IPS-NIHi7 (cell line): ENCODE measurements at regions not wholly inside any gene's neighbourhood (a gene's known extent, or its start where the extent isn't known, plus 50 kb on each side); places are given as distances from the start of the nearest gene placed in this dataset.
"Not testable (repeated sequence)": the region's sequence is repeated elsewhere in the genome, so short reads cannot be mapped to it uniquely, and the experiment has no call there.

Experiments
- DNase-seq: peaks from one replicate; pipeline ENCODE4 v3.0.0; 2012; ENCODE audit warnings: mixed read lengths; ENCODE audit errors: extremely low spot score

DNA sequence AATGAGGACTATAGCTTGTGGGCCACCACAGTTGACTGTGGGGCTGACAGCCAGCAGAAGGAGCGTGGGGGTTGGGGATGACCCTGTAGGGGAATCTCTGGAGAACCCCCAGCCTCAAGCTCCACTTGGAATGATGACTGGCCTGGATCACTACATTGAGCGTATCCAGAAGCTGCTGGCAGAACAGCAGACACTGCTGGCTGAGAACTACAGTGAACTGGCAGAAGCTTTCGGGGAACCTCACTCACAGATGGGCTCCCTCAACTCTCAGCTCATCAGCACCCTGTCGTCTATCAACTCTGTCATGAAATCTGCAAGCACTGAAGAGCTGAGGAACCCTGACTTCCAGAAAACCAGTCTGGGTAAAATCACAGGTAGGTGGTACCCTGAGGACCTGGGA lies 128.4 kb upstream of the DMRT1 start:
- DNase-seq, result no peak

DNA sequence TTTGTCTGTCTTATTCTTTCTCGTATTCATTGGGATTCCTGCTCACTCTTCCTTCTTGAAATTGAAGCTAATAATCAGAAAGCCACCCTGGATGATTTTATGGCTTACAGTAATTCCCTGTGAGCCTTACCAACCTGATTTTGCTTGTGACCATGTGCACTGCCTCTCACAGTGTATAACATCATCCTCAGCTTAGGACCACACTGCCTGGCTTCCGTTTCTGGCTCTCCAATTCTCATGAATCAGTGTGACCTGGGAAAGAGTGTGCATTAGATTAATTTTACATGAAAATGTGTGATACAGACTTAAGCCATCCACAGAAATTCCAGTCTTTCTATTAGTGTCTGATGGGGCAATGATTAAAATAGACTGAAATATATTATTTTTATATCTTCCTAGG lies 126.8 kb upstream of the DMRT1 start:
- DNase-seq, result no peak

DNA sequence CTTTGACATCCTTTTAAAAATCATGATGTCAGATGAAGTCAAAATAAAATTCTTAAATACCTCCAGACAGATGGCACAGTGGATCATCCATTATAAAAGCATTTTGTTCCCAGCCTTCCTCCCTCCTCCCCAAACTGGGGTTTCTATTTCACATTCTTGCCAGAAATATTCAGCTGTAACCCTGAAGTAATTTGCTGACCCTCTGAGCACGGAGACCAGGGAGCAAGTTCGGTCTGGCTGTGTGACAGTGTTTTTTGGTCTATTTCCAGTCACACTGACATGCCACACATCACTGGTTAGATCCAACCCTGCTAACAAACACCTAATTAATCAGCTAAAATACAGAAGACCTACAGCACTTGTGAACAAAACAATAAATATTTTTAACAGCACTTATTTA lies 126.2 kb upstream of the DMRT1 start:
- DNase-seq, result no peak

DNA sequence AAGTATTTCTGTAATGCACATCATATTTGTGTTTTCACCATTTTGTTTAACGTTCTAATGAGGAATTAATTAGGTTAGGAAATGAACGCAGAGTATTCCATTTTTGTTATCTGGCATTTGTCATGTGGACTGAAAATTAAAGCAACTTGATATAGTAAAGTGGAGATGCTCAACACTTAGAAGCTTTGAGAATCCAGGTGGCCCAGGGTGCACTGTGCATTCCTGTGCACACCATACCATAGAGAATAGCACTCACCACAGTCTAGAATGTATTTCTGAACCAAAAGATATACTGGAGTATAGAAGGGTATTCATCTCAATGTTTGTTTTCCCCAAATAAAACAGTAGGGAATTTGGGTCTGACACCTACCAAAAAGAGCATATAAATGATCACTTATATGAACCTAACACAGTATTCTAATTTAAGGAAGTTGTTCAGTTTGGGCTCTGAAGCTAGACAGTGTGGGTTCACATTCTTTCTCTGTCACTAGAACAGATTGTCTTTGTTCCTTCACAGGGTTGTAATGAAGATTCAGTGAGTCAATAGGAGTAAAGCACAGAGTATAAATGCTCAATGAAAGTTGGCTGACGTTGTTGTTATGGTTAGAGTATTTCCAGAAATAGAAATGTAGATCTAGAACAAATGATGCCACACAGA lies 125.6 kb upstream of the DMRT1 start:
- DNase-seq, result no peak

DNA sequence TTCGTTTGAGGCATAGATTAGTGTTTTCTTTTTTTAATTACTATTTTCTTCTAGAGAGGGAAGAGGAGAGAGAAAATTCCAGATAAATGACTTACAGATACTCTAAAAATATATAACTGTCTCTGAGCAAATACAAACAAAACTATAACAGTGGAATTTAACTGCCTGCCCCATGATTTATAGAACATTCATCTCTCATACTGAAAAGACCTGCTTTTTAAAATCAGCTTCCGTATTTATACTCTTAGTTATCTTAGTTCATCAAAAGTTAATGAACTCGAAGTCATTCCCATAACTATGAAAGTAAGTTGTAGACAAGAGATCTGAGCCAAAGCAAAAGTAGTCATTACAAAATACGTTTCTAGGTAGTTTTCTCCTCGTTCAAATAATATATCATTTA lies 123.8 kb upstream of the DMRT1 start:
- DNase-seq, result no peak

DNA sequence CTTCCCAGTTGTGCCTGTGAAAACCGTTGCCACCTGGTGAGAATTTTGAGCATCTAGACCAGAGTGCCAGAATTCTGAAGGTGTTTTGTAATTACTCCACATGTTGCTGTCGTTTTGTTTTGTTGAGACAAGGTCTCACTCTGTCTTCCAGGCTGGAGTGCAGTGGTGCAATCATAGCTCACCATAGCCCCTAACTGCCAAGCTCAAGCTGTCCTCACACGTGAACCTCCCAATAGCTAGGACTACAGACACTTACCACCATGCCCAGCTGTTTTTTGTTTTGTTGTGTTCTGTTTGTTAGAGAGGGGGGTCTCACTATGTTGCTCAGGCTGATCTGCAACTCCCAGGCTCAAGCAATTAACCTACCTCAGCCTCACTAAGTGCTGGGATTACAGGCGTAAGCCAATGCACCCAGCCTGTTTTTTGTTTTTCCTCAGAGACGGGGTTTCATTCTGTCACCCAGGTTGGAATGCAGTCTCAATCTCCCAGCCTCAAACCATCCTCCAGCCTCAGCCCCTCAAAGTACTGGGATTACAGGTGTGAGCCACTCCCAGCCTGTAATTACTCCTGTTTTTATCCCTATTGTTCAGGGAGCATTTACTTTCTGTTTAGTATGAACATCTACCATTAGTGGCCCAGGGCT lies 121.1 kb upstream of the DMRT1 start:
- no peak for DNase-seq

DNA sequence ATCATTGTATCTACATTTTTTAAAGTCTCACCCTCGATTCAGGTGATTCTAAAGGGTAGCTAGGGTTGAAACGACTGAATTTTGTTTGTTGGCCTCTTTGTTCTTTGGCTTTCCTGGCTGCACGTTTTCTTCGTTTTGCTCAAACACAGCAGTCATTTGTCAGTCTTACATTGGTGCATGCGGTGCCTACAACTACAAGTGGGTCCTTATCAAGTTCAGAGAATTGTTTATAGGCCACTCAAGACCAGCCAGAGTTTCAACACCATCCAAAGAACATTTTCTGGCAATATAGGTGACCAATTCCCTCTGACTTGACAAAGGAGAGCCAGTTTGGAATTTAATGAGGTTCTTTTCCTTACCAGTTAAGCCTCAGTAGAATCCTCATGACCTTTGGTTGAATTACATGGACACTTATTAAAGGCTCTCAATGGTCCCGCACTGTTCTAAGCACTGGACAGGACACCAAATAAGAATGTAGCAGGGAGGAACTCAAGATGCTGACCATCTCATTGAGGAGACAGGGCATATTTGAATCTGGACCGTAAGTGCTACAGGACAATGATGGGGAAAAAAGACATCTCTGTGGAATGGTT lies 119.0 kb upstream of the DMRT1 start:
- no peak for DNase-seq

DNA sequence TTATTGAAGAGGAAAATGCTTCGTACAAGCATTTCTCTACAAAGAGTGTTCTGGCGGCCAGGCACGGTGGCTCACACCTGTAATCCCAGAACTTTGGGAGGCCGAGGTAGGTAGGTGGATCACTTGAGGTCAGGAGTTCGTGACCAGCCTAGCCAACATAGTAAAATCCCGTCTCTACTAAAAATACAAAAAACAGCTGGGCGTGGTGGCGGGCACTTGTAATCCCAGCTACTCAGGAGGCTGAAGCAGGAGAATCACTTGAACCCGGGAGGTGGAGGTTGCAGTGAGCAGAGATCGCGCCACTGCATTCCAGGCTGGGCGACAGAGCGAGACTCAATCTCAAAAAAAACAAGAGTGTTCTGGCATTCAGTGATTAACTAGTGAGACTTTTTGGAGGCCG lies 117.0 kb upstream of the DMRT1 start:
- DNase-seq, result not testable (repeated sequence)

DNA sequence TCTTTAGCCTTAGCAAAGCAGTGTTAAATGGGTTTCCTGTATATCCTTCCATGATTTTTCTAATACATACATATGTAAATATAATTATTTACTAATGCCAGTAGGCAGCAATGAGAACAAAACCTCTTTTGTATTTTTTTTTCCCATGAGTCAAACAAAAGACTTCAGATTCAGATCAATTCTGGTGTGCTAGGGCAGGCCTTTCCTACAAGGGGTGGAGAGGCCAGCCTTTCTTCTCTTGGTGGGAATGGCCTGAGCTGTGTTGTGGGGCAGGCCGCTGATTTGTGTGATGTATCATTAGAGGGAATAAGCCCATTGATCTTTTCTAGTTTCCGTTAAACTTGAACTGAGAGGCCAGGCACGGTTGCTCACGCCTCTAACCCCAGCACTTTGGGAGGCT lies 115.5 kb upstream of the DMRT1 start:
- no peak for DNase-seq

DNA sequence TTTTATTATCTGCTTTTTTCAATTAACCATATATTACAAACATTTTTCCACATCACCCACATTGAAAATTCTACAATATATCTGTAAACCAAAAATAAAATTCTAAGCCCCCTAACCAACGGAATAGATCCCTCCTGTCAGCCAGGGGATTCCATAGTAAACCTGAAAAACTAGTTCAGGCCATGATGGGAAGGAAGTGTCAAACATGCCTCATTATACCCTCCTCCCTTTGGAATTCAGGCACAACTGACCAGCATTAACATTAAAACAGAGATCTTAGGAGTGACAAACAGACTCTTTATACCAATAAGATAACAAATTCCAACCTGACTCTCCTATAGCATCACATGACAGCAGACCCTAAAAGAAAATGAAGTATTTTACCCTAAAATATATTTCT lies 113.7 kb upstream of the DMRT1 start:
- DNase-seq, result no peak

DNA sequence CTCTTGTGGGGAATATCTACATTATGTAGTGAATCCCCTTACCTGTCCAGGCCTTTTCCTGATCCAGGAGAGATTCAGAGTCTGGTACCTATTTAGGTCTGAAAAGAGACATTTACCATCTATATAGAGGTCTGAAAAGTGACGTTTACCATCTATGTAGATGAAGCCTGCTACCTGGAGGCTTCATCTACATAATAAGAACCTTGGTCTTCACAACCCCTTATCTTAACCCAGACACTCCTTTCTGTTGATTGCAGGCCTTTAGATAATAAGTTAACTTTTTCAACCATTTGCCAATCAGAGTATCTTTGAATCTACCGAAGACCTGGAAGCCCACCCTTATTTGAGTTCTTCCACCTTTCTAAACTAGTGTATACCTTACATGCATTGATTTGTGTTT lies 113.0 kb upstream of the DMRT1 start:
- DNase-seq, result no peak

DNA sequence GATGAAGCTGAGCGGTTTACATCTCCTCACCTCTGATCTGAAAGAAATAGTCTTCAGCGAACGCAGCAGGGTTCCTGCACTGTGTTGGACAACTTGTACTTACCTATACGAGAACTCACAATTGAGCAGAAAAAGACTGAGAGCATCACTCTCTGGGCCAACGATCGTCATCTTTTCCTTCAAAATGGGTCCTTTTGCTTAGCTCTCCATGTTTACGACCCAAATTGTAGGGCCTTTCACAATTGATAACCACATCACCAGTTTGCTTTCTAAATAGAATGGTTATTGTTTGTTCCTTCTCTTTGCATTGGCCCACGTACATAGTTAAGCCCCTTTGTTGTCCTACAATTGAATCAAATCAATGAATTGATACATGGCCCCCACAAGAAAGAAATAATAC lies 110.0 kb upstream of the DMRT1 start:
- no peak for DNase-seq

DNA sequence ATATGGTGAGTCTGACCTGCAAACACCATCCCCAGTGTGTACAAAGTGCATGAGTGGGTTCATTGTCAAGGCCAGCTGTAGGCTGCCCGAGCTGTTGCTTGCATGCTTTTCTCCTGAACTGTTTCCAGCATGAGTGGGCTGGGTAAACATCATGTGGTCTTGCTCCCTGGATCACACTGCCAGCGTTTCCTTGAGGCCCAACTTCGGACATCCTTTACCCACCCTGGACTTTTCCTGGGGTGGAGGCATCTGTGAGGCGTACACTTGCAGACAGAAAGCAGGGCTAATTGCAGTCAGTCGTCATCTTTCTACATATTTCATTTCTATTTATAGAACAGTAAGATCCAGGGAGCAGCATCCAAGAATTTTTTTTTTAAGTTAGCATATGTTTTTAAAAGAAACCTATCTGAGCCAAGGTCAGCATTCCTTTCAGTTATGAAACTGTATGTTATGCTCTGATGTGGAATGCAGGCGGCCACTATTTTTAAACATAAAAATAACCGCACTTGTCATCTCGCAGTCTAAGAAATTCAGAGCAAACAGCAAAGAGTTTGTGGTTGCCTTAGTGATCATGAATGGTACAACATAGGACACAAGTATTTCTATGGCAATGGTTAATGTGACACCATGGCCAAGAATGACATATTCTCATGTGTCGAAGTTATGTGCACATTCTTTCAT lies 106.5 kb upstream of the DMRT1 start:
- no peak for DNase-seq

DNA sequence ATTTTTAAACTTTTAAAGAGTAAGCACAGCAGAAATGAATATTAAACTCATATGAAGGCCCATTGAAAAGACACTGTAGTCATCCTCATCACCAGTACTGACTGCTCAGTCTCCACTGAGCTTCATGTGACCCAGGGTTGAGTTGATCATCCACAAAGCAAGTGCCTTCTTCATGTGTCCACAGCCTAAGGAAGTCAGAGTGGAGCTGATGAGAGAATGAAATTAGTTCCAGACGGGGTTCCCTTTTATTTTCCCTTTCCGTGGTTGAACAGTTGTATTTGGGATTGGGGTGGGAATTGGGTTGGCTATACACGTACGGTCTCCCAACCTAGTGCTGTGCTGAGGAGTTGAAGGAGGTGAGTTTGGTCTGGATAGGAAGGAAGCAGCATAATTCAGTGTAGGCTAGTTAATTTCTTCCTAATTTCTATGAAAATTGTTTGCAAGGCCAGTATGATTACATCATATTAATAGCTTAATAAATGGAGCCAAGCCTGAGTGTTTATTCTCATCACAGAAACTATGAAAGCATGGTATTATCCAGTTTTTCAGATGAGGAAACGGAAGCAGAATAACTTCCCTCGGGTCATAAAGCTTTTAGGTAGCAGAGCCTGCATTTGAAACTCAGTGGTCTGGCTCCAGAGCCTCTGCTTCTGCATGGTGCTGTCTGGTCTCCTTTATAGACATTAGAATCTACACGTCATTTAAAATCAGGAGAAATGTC lies 103.9 kb upstream of the DMRT1 start:
- no peak for DNase-seq

DNA sequence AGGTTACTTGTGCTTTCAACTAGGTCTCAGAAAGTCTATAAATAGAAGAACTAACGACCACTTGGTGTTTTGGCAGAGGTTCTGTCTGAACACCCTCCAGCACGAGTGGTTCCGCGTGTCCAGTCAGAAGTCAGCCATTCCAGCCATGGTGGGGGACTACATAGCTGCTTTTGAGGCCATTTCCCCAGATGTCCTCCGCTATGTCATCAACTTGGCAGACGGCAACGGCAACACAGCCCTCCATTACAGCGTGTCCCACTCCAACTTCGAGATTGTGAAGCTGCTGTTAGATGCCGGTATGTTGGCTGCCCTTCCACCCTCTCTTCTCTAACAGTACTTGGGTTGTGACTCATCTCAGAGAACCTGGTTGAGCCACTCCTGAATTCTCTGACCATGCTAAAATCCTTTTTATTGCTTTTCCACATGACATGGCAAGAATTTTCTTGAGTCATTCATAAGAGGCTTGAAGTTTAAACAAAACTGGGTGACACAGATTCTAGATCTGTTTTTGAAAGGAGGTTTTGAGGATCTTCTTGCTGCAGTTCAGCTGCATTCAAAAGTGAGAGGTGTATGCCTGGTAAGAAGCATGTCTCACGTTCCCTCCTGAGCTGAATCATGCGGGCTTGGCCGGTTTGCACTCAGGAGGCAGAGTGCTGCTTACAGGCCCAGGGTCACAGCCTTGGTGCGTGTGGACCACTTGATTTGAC lies 103.1 kb upstream of the DMRT1 start:
- DNase-seq, result no peak

DNA sequence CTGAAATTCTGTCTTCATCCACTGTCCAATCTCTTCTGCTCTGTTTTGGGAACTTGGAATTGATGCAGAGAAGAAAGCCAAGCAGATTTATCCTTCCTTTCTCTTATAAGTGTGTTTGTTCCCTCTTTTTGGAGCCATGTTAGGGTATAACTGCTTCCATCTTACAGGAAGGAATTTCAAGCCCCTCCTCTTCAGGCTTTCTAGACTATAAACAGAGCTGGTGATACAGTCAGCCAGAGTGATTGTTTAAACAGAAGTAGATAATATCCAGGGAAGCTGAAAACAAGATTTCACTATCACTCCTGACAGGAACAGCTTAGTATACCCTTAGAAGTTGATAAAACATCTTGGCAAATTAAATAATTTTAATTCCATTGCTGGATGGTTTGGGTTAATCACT lies 102.1 kb upstream of the DMRT1 start:
- DNase-seq, result no peak

DNA sequence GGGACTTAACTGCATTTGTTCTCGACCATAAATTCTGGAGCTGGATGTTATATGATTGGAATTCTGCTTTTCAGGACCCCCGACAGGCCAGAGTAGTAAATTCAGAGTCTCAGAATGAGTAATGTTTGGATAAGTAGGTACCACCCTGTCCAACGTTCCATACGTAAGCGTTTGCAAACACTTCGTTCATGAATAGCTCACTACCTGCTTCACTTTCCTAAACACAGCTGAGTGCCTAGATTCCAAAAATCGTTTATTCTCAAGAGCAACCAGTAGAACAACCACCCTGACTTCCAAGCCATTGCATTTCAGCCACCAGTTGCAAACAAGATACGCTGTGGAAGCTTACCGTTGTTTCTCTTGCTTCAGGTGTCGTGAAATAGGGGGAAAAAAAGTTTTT lies 101.3 kb upstream of the DMRT1 start:
- no peak for DNase-seq

DNA sequence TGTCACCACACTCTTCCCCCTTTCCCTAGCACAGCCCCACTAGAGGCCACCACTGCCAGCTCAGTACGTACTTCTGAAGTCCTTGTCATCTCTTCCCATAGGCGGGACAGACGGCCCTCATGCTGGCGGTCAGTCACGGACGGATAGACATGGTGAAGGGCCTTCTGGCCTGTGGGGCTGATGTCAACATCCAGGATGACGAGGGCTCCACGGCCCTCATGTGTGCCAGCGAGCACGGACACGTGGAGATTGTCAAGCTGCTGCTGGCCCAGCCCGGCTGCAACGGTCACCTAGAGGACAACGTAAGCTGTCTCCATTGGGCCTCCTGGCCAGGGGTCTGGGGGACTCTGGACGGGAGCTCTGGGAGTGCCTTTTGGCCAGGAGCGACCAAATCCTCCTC lies 99.4 kb upstream of the DMRT1 start:
- DNase-seq, result no peak

DNA sequence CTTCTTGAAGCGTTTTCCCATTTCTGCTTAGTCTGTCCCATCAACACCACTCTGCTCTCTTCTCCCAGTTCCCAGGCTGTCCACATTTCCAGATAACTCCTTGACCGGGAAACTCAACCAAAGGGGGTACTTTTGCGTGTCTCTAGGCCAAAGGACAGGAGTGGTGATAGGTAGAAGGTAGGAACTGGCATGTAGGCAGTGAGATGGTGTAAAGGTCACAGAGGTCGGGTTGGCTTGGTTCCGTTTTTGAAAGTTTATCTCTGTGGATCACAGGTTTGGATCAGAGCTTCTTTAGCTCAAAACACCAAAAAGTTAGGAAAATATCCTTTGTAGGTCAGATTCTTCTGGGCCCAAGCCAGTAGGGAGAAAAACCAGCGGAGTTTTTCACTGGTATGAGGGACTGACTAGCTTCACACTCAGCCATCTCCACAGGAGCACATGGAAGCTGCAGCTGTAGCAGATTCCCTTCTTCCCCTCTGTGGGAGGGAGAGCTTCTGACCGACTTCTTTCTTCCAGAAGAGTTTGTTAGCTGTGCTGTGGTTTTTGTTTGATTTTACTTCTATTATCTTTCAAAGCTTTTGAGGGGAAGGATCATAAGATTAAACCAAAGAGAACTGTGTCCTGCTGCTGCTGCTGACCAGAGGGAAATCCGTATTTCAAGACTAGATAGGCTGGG lies 98.4 kb upstream of the DMRT1 start:
- DNase-seq, result no peak

DNA sequence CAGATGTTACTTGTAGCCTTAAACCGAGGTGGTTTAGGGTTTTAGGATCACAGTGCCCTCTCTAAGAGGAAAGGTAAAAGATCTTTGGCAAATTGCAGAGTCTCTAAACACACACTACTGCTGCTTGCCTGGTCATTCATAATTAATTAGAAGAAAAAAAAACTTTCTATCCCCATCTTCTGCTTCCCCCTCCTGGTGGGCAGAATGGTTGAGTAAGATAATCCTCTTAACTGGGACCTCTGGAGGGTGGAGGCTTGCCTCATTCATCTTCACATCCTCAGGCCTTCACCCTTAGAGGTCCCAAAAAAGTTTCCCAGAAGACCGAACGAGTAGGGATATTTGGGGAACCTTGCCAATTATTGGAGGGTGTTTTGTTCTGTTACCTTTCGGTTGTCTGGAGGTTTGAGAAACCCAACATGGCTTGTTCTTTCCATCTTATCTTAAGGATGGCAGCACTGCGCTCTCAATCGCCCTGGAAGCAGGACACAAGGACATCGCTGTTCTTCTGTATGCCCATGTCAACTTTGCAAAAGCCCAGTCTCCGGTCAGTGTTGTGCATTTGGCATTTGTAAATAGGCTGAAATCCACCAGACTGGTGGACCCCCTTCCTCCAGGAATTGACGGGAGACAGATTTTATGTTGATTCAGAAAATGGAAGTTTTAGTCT lies 97.3 kb upstream of the DMRT1 start:
- no peak for DNase-seq
